ENCODE measurements at regions not wholly inside any gene's neighbourhood (a gene's known extent, or its start where the extent isn't known, plus 50 kb on each side); places are given as distances from the start of the nearest gene placed in this dataset.
A peak's percentile ranks its signal among the peaks of the same experiment; 100 is the strongest.

GRCh38 chr2:105179469-105180372 lies 61.8 kb upstream of the GPR45 start:
- TF ChIP-seq POU5F1 (IDR thresholded peaks at IDR 0.05; ENCODE audit: low read depth, low read length), result no peak
- TF ChIP-seq CTCF (IDR thresholded peaks at IDR 0.05; ENCODE audit: control extremely low read depth in 1 of 3, insufficient read depth in 1 of 3, low read depth in 1 of 3, low read length in 3 of 3), result peak; percentile 38 to 74 (median 65)
- no peak for TF ChIP-seq POLR2A (IDR thresholded peaks at IDR 0.05; ENCODE audit: control extremely low read depth in 1 of 2, low read depth in 2 of 2, low read length in 2 of 2)
- no peak for TF ChIP-seq KDM1A (IDR thresholded peaks at IDR 0.05; ENCODE audit: borderline replicate concordance, low read length)
